Upper lobe of right lung (tissue), 1 donor: ENCODE measurements at regions not wholly inside any gene's neighbourhood (a gene's known extent, or its start where the extent isn't known, plus 50 kb on each side); places are given as distances from the start of the nearest gene placed in this dataset.

ENCODE experiments used
- ATAC-seq: fragments of 200-7000 bp; cut with Tn5 transposase; one replicate; pipeline ENCODE4 v1.9.1; 2020; ENCODE audit warnings: mild to moderate bottlenecking, moderate library complexity
- DNase-seq: peaks from one replicate; pipeline ENCODE4 v3.0.0-alpha.2; 2020
- H3K27ac ChIP-seq: fragments of 200-600 bp; one replicate; pipeline ENCODE4 v1.8.0; 2022
- H3K27me3 ChIP-seq: fragments of 200-600 bp; one replicate; pipeline ENCODE4 v1.8.0; 2022; ENCODE audit warnings: mild to moderate bottlenecking
- H3K36me3 ChIP-seq: fragments of 200-600 bp; one replicate; pipeline ENCODE4 v1.8.0; 2022
- H3K4me1 ChIP-seq: fragments of 200-600 bp; one replicate; pipeline ENCODE4 v1.8.0; 2022
- H3K4me3 ChIP-seq: fragments of 200-600 bp; one replicate; pipeline ENCODE4 v1.8.0; 2022; ENCODE audit warnings: mild to moderate bottlenecking
- H3K9me3 ChIP-seq: fragments of 200-600 bp; one replicate; pipeline ENCODE4 v1.8.0; 2022
- intact Hi-C: fragments of 100-400 bp; cut with DNase I; formaldehyde crosslinking; loops from one replicate; pipeline ENCODE4 v1.11.0; 2022
- TF ChIP-seq, protein P1 (sequence below): fragments of 200-600 bp; IDR thresholded peaks from one replicate; pipeline ENCODE4 v1.8.0; 2022; ENCODE audit warnings: antibody characterized with exemption
- donor health status: DM: no; HTN: yes; CAD: no; lungs with severe emphysema.

DNA sequence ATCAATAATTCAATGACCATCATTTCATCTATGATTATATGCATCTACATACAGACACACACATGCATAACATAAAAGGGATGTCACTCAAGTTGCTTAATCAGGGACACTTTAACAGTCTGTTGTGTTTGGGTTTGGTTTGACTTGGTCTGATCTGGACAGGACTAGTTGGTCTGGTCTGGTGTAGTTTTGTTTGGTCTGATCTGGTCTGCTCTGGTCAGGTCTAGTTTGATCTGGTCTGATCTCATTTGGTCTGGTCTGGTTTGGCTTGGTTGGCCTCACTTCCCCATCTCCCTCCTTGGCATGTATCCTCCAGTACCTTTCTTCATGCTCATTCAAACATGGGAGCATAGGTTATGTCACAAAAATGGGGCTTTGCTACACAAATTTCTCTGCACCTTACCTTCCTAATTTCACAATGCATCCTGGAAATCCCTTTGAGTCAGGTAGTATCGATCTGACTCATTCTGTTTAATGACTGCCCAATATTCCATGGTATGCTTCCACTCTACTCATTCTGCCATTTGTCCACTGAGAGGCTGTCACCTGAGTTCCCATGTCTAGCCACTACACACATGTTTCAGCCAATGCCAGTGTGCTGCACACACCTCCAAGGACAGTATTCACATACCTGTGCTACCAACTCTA lies 73.0 kb upstream of the TPM1 start:
- TF ChIP-seq, protein P1, sequence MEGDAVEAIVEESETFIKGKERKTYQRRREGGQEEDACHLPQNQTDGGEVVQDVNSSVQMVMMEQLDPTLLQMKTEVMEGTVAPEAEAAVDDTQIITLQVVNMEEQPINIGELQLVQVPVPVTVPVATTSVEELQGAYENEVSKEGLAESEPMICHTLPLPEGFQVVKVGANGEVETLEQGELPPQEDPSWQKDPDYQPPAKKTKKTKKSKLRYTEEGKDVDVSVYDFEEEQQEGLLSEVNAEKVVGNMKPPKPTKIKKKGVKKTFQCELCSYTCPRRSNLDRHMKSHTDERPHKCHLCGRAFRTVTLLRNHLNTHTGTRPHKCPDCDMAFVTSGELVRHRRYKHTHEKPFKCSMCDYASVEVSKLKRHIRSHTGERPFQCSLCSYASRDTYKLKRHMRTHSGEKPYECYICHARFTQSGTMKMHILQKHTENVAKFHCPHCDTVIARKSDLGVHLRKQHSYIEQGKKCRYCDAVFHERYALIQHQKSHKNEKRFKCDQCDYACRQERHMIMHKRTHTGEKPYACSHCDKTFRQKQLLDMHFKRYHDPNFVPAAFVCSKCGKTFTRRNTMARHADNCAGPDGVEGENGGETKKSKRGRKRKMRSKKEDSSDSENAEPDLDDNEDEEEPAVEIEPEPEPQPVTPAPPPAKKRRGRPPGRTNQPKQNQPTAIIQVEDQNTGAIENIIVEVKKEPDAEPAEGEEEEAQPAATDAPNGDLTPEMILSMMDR, result no peak
- Histone ChIP-seq H3K4me3 (no peak overlapping the region), H3K9me3 (no peaks in the 10 kb centered on the region), H3K36me3 (no peaks in the 10 kb centered on the region), H3K27me3 (no peaks in the 10 kb centered on the region), H3K27ac (no peak overlapping the region), H3K4me1 (no peaks in the 10 kb centered on the region)
- ATAC-seq, result peak; percentile 15
- intact Hi-C loops, result no loop called here
- no peak for DNase-seq

DNA sequence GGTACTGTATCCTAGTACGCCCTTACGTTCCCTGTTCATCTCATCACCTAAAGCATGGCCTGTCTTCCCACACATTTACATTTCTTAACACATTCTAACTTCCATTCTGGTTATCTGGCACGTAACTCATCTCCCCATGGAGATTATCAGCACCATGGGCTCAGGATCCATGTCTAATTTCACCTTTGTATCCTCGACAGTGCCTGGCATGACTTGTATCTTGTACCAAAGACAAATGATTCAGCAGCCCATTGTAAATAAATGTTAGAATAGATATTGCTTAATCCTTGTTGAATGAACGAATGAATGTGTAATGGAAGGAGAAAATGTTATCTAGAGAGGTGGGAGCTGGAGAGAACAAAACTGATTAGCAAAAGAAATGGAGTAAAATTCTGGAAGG lies 69.7 kb upstream of the TPM1 start:
- H3K4me3 ChIP-seq, result no peak overlapping the region
- intact Hi-C loops, result no loop called here
- H3K4me1 ChIP-seq, result no peaks in the 10 kb centered on the region
- H3K9me3 ChIP-seq, result no peaks in the 10 kb centered on the region
- DNase-seq (no peak), ATAC-seq (no peak)
- TF ChIP-seq, protein P1, result no peak
- H3K27me3 ChIP-seq, result no peaks in the 10 kb centered on the region
- H3K27ac ChIP-seq, result no peak overlapping the region
- no peaks in the 10 kb centered on the region for H3K36me3 ChIP-seq

DNA sequence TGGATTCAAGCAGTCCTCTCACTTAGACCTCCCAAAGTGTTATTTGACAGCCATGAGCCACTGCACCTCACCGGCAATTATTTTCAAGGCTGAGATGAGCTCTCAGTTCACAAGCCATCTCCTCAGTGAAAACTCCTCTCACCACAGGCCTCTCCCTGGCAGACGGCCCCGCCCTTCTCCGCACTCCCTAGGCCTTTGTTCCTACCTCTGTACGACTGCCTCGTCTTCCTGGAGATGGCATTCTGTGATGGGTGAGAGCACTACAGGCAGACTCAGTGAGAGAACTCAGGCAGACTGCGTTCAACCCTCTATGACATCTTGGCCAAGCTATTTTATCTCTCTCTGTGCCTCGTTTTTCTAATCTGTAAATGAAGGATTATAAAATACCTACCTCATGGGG lies 67.0 kb upstream of the TPM1 start:
- H3K27ac ChIP-seq, result no peak overlapping the region
- ATAC-seq (no peak), DNase-seq (no peak)
- no peaks in the 10 kb centered on the region for H3K36me3 ChIP-seq
- H3K27me3 ChIP-seq, result no peaks in the 10 kb centered on the region
- TF ChIP-seq, protein P1, result no peak
- no peaks in the 10 kb centered on the region for H3K9me3 ChIP-seq
- H3K4me1 ChIP-seq, result no peaks in the 10 kb centered on the region
- intact Hi-C loops, result no loop called here
- H3K4me3 ChIP-seq, result no peak overlapping the region

DNA sequence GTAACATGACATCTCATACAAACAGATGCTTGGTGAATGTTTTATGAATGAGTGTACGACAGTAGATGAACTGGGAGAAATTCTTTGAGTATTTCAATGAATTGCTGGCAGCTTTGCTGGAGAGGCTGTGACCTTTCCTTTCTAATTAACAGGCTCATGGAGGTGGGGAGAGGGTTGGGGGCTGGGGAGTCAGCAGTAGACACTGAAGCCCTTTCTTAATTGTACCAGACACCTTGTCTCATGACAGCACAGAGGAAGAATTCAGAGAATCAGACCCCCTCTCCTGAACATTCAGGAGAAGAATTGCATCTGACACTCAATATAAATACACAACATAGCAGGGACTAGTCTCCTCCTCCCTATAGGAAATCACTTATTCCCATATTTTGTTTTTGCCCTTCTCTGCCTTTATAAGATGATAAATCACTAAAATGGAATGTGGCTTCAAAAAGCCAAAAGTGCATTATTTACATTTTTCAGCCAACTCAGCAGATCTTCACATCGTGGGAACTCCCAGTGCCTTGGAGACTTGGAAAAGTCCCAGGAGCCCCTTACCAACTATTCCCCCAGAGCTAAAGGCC lies 66.2 kb upstream of the TPM1 start:
- H3K4me1 ChIP-seq, result no peaks in the 10 kb centered on the region
- intact Hi-C loops, result no loop called here
- H3K9me3 ChIP-seq, result no peaks in the 10 kb centered on the region
- TF ChIP-seq, protein P1, result no peak
- no peaks in the 10 kb centered on the region for H3K36me3 ChIP-seq
- no peak overlapping the region for H3K4me3 ChIP-seq
- DNase-seq, result no peak
- no peak for ATAC-seq
- no peak overlapping the region for H3K27ac ChIP-seq
- H3K27me3 ChIP-seq, result no peaks in the 10 kb centered on the region

DNA sequence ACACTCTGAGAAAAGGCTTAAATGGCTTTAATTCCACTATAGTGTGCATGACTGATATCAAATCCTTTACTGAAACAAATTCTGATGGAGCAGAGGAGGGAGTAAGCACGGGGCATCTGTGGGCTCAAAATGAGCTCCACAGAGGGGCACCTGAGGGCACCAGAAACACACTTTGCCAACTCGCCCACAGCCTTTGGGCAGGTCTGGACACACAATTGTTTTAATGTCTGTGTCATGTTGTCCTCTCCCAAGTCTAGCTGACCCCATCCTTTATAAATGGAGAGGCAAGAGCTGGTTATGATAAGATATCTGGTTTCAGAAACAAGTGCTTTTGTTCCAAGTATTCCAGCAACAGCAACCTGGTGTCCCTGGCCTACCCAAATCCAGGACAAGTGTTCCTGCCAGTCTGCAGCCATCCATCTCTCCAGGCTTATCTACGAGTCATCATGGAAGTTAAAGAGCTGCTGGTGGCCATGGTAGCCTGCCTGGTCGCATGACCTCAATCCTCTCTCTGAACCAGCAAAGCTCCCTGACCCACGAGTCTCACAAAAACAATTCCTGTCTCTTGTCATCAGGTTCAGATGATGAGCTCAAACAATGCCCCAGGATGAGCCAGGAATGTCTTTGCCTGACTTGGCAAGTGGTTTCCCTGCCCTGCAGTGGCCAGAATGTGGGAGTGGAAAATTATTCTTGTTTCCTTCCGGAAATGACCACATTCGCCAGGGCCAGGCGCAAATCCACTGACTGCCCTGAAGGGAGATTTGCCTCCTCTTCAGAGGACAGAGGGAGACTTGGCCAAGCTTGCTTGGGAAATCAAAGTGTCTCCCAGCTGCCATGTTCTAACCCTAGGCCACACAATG lies 64.4 kb upstream of the TPM1 start:
- Histone ChIP-seq H3K36me3 (no peaks in the 10 kb centered on the region), H3K27me3 (no peaks in the 10 kb centered on the region), H3K4me3 (no peak overlapping the region), H3K9me3 (no peaks in the 10 kb centered on the region), H3K27ac (no peak overlapping the region), H3K4me1 (no peaks in the 10 kb centered on the region)
- intact Hi-C loops, result no loop called here
- TF ChIP-seq, protein P1, result no peak
- ATAC-seq (no peak), DNase-seq (no peak)
